ENCODE measurements at regions not wholly inside any gene's neighbourhood (a gene's known extent, or its start where the extent isn't known, plus 50 kb on each side); places are given as distances from the start of the nearest gene placed in this dataset.

DNA sequence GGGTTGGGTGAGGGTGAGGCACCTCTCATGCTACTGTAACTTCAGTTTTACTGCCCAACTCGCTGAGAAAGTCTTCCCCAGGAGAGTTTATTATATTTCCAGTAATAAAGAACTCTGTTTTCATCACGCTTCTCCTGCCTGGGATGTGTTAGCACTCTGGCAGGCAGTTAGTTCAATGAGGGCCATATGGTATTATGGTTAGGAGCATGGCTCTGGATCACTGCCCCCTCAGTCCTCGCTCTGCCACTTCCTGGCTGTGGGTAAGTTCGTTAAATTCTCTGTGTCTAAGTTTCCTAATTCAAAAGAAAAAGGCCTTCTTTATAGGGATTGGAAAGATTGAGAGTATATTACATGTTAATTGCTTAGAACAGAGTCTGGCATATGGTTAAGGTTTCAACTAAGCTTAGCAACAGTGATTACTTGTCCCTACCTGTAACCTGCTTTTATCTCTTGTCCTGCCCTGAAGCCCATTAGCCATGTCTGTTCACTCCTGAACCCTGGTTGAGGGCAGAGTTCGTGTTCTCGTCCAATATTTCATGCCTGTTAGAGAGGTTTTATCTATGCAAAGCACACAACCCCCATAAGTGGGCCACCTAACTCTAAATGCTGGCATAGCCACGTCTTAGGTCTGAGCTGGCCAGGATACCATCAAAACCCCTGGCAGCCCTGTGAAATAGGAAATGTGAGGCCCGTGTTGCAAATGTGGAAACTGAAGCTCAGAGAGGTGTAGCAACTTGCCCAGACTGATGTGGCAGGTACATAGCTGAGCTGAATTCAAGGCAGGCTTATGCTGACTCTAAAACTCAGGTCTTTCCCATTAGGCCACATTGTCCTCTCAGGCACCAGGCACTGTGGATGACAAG lies 342.5 kb upstream of the JARID2 start:
- no peak overlapping the region for H3K4me2 ChIP-seq (ENCODE audit: low read depth, low read length, poor library complexity, severe bottlenecking)
- no peaks in the 10 kb centered on the region for H3K9me2 ChIP-seq (replicated peaks; ENCODE audit: insufficient read depth, low read length)
- no peaks in the 10 kb centered on the region for H3K79me2 ChIP-seq (ENCODE audit: insufficient read depth, low read length)
- no peaks in the 10 kb centered on the region for H3K36me3 ChIP-seq (ENCODE audit: low read length)
- no peaks in the 10 kb centered on the region for H4K20me1 ChIP-seq (ENCODE audit: low read depth, low read length)
- H3K9ac ChIP-seq (ENCODE audit: low read length) = no peak overlapping the region
- TF ChIP-seq, protein P1, sequence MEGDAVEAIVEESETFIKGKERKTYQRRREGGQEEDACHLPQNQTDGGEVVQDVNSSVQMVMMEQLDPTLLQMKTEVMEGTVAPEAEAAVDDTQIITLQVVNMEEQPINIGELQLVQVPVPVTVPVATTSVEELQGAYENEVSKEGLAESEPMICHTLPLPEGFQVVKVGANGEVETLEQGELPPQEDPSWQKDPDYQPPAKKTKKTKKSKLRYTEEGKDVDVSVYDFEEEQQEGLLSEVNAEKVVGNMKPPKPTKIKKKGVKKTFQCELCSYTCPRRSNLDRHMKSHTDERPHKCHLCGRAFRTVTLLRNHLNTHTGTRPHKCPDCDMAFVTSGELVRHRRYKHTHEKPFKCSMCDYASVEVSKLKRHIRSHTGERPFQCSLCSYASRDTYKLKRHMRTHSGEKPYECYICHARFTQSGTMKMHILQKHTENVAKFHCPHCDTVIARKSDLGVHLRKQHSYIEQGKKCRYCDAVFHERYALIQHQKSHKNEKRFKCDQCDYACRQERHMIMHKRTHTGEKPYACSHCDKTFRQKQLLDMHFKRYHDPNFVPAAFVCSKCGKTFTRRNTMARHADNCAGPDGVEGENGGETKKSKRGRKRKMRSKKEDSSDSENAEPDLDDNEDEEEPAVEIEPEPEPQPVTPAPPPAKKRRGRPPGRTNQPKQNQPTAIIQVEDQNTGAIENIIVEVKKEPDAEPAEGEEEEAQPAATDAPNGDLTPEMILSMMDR (IDR thresholded peaks at IDR 0.05; ENCODE audit: insufficient read depth, low read length, poor library complexity, severe bottlenecking) = no peak
- TF ChIP-seq EZH2phosphoT487 (conservative IDR thresholded peaks at IDR 0.05; ENCODE audit: low read length) = no peak
- H3K9me3 ChIP-seq (ENCODE audit: insufficient read depth, low read length) = no peaks in the 10 kb centered on the region
- H2AFZ ChIP-seq (ENCODE audit: low read depth, low read length, severe bottlenecking) = no peak overlapping the region
- no peaks in the 10 kb centered on the region for H3K27me3 ChIP-seq (ENCODE audit: low read length)
- no peak overlapping the region for H3K4me3 ChIP-seq (ENCODE audit: insufficient read depth, low read length, poor library complexity, severe bottlenecking)
- no peaks in the 10 kb centered on the region for H3F3A ChIP-seq (ENCODE audit: insufficient read depth)
- no peak overlapping the region for H3K27ac ChIP-seq (ENCODE audit: low read depth, low read length)

DNA sequence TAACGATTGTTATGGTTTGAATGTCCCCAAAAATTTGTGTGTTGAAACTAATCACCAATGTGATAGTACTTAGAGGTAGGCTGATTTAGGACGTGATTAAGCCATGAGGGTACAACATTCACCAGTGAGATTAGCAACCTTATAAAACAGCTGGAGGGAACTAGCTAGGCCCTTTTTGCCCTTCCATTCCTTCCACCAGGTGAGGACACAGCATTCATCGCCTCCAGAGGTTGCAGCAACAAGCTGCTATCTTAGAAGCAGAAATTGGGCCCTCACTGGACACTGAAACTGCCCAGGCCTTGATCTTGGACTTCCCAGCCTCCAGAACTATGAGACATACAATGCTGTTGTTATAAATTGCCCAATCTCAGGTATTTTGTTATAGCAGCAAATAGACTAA lies 340.7 kb upstream of the JARID2 start:
- H3K9me2 ChIP-seq (replicated peaks; ENCODE audit: insufficient read depth, low read length) = no peaks in the 10 kb centered on the region
- H3K27ac ChIP-seq (ENCODE audit: low read depth, low read length) = no peak overlapping the region
- H3K36me3 ChIP-seq (ENCODE audit: low read length) = no peaks in the 10 kb centered on the region
- no peaks in the 10 kb centered on the region for H3F3A ChIP-seq (ENCODE audit: insufficient read depth)
- H2AFZ ChIP-seq (ENCODE audit: low read depth, low read length, severe bottlenecking) = no peak overlapping the region
- H3K79me2 ChIP-seq (ENCODE audit: insufficient read depth, low read length) = no peaks in the 10 kb centered on the region
- H3K9ac ChIP-seq (ENCODE audit: low read length) = no peak overlapping the region
- TF ChIP-seq EZH2phosphoT487 (conservative IDR thresholded peaks at IDR 0.05; ENCODE audit: low read length) = no peak
- TF ChIP-seq, protein P1 (IDR thresholded peaks at IDR 0.05; ENCODE audit: insufficient read depth, low read length, poor library complexity, severe bottlenecking) = no peak
- no peaks in the 10 kb centered on the region for H3K27me3 ChIP-seq (ENCODE audit: low read length)
- no peak overlapping the region for H3K4me2 ChIP-seq (ENCODE audit: low read depth, low read length, poor library complexity, severe bottlenecking)
- H3K4me3 ChIP-seq (ENCODE audit: insufficient read depth, low read length, poor library complexity, severe bottlenecking) = no peak overlapping the region
- H4K20me1 ChIP-seq (ENCODE audit: low read depth, low read length) = no peaks in the 10 kb centered on the region
- no peaks in the 10 kb centered on the region for H3K9me3 ChIP-seq (ENCODE audit: insufficient read depth, low read length)

DNA sequence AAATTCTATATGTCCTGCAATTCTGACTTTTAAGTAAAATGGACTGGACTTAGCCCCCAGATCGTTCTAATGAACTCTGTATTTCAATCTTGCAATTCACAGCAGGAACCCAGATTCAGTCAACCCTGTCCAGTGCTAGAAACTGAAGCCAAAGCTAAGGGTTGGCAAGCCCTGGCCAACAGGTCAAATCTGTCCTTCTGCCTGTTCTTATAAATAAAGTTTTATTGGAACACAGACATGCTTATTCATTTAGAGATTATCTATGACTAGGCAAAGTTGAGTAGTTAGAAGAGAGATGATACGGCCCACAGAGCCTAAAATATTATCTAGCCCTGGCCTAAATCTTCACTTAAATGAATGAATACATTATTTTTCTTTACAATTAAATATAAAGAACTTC lies 339.2 kb upstream of the JARID2 start:
- Histone ChIP-seq H2AFZ (ENCODE audit: low read depth, low read length, severe bottlenecking) (no peak overlapping the region), H3K9me3 (ENCODE audit: insufficient read depth, low read length) (no peaks in the 10 kb centered on the region), H3F3A (ENCODE audit: insufficient read depth) (no peaks in the 10 kb centered on the region), H3K9ac (ENCODE audit: low read length) (no peak overlapping the region), H3K27ac (ENCODE audit: low read depth, low read length) (no peak overlapping the region), H3K36me3 (ENCODE audit: low read length) (no peaks in the 10 kb centered on the region), H3K4me2 (ENCODE audit: low read depth, low read length, poor library complexity, severe bottlenecking) (no peak overlapping the region), H3K27me3 (ENCODE audit: low read length) (no peaks in the 10 kb centered on the region), H3K79me2 (ENCODE audit: insufficient read depth, low read length) (no peaks in the 10 kb centered on the region), H3K4me3 (ENCODE audit: insufficient read depth, low read length, poor library complexity, severe bottlenecking) (no peak overlapping the region), H3K9me2 (replicated peaks; ENCODE audit: insufficient read depth, low read length) (no peaks in the 10 kb centered on the region), H4K20me1 (ENCODE audit: low read depth, low read length) (no peaks in the 10 kb centered on the region)
- no peak for TF ChIP-seq EZH2phosphoT487 (conservative IDR thresholded peaks at IDR 0.05; ENCODE audit: low read length)
- TF ChIP-seq, protein P1 (IDR thresholded peaks at IDR 0.05; ENCODE audit: insufficient read depth, low read length, poor library complexity, severe bottlenecking) = no peak
